Stimulated activated naive CD4-positive, alpha-beta T cell (primary cell): ENCODE measurements at regions not wholly inside any gene's neighbourhood (a gene's known extent, or its start where the extent isn't known, plus 50 kb on each side); places are given as distances from the start of the nearest gene placed in this dataset.

Experiments
- DNase-seq, 6 experiments: peaks; one replicate each; lab custom pipeline; 2025; lab: John Stamatoyannopoulos, UW

DNA sequence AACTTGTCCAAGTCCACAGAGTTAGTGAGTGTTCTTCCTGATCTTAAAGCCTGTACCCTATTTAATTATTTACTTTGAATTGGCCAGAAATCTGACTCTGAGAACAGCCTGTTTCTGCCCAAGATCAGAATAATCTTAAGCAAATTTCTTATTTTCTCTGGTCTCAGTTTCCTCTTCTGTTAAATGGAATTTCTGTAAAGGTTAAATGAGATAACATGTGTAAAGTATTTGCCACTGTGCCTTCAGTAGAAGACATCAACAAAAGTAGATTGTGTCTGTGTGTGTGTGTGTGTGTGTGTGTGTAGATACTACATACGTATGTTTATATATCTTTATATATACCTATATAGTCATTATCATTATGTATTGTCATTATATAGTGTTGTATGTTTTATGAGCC lies 124.2 kb upstream of the FGGY start:
- DNase-seq, result no peak

DNA sequence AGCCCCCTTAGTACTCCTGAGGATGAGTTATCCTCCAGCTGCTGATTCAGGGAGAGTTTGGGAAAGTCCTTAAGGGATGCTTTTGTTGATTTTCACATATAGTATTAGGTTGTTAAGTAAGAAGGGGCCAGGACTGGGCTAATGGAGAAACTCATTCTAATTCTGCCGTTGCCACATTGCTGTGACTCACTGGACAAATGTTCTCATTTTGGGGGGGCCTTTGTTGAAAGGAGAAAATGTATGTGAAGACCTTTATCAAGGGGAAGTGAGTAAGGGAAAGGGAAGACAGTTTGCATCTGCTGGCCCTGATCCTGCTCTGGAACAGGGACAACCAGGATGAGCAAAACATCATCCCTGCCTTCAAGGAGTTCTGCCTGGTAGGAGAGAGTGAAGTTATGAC lies 123.2 kb upstream of the FGGY start:
- no peak for DNase-seq

DNA sequence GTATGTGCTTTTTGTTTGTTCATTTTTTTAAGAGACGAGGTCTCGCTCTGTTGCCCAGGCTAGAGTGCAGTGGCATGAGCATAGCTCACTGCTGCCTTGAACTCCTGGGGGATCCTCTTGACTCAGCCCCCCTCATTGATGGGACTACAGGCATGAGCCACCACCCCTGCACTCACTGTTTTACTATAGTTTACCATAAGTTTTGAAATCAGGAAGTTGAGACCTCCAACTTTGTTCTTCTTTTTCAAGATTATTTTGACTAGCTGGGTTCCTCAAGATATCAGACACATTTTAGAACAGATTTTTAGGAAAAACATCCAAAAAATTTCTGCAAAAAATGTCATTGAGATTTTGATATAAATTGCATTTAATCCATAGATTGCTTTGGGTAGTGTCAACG lies 120.4 kb upstream of the FGGY start:
- DNase-seq, result no peak

DNA sequence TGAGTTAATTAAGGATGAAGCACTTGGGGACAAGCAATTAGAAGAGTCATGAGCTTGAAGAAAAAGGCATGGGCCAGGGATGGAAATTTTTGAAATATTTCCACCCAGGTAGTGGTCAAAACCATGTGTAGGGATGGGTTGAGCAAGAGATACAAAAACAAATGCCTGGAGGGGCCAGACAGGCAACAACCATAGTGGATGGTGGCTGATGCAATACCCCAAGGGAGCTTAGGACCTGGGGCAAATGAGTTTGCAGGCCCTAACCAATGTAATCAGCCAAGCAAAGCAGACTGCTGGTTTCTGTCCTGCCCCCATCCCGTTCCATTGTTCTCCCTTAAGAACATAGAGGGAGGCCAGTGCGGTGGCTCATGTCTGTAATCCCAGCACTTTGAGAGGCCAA lies 119.1 kb upstream of the FGGY start:
- DNase-seq, result no peak

DNA sequence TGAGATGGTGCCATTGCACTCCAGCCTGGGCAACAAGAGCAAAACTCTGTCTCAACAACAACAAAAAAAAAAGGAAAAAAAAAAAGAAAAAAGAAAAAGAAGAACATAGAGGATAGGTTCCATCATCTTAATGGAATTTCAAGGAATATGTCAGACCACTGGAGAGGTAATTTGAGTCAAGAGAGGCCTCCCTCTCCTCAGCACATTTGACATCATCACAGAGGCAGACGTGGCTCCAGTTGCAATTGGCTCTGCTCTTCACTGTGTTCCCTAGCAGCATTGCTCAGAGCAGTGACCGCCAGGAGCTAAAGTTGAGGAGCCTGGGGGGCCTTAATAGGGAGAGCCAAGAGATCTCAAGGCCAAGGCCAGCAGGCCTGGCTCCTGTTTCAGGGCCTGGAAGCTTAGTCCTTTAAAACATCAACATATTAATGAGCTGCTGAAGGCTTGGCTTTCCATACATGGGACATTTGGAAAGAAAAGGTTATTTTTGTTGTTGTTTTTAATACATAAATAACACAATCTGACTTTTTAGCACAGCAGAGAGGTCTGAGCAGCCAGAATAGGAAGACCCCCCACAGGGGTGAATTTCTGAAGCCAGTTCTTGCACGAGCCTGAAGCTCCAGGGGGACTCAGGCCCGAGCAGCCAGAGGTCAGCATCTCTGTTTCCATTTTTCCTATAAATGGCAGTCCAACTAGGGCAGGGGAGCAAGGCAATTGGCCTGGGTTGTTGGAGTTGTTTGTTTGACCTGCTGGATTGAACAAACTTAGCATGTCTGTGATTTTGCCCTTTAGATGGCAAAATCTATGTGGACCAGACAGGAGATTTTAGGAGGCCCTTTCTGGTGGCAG lies 118.3 kb upstream of the FGGY start:
- DNase-seq, result no peak

DNA sequence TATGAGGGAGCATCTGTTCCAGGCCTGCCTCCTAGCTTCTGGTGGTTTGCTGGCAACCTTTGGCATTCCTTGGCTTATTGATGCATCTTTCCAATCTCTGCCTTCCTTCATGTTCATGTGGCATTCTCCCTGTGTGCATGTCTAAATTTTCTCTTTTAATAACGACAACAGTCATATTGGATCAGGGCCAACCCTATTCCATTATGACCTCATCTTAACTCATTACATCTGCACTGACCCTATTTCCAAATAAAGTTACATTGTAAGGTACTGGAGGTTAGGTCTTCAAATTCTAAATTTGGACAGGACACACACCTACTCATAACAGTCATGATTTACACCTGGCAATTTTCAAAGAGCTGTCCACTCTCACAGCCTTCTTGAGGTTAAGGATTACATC lies 117.2 kb upstream of the FGGY start:
- DNase-seq, result no peak

DNA sequence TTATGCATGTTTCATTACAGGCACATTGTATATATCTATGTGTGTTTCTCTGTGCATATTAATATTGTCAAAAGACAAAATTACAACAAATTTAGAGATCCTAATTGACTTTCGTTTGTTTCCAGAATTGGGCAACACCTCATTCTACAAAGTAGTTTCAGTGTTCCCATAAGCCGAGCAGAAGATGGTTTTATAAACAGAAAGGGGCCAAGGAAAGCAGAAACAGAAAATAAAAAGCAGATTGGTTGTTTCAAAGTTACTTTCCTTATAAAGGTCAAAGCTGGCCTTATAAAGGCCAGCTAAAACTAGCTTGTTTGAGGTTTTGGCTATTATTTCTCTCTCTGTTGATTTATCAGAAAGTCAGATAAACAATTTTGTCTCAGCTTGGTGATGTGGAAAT lies 116.2 kb upstream of the FGGY start:
- no peak for DNase-seq

DNA sequence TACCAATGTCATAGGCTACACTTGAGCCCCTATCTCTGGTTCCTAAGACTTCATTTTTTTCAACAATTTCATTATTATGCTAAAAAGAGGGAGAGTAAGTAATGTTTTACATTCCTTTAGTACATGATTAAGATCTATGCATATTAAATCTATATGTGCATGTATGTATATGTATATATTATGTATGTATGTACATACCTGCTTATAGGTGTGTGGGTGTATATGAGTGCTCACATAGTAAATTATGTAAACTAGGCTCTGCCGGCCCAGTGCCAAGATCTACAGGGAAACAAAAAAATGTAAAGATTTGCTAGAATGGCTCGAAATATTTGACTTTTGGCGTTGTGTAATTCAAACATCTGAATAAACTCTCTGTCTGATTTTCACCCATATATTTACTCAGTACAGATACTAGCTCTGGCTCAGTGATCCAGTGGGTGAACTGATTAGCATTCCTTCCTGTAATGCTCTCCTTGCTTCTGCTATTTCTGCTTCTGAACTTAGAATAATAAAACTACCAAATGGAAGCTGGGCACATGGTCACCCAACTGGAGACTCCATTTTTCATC lies 113.1 kb upstream of the FGGY start:
- DNase-seq, result no peak

DNA sequence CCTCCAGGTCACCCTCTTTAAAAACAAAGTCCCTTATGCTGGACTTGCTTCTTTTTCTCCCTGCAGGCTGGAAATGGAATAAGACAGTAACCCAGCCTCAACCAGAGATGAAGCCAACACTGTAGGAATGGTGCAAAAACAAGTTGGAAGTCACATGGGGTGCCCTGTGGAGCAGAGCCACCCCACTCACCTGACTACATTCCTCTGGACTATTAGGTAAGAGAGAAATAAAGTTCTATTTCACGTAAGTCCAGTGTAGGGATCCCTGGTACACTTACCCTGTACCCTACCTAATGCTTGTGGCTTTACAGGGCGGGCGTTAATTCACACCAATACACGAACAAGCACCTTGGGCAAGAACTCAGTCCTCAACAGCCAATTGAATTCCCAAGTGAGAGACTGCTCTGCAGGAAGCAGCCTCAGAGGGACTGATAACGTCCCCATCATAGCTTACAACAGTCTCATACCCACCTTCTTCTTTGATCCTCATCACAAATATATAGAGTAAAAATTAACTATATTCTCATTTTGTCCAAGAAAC lies 112.5 kb upstream of the FGGY start:
- DNase-seq, result no peak

DNA sequence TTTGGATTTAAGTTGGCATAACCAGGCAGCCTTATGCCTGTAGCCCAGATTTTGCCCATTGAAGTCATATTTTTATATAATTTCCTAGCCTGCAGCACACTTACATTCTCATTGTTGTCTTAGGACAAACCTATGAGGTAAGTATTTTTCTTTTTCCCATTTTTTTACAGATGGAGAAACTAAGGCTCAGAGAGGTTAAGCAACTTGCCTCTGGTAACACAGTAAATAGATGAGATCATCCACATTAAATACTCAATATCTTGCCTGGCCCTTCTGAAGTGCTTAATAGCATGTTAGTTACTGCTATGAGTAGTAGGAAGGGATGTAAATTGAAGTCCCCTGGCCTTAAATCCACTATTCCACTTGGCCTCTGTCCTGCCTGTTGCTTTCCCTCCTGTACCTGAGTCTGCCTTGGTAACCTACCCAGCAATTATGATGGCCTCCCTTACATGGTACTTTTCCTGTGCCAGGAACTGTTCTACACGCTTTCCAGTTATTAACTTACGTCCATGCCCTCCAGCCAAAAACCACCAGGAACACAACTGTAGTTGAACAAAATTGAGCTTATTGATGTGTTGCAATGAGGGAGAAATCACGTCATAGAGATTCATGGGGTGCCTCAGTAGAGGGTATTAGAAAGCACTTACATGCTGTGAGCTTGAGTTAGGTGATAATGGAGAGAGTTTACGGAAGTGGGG lies 111.6 kb upstream of the FGGY start:
- DNase-seq, result no peak

DNA sequence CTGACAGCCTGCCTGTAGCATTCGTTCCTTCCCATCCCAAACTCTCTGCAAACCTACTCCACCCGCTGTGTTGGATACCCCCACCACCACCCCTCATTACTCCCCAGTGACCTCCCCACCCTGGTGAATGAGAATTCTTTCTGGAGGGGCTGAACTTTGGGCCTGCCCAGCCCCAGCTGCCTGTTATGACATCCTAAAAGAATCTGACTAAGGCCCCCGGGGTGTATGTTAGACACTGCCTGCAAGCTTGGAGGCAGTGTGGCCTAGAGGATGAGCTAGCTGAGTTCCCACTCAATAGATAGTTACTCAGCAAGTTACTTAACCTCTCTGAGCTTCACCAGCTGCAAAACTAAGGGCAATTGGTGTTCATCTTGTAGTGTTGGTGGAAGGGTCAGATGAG lies 110.2 kb upstream of the FGGY start:
- no peak for DNase-seq

DNA sequence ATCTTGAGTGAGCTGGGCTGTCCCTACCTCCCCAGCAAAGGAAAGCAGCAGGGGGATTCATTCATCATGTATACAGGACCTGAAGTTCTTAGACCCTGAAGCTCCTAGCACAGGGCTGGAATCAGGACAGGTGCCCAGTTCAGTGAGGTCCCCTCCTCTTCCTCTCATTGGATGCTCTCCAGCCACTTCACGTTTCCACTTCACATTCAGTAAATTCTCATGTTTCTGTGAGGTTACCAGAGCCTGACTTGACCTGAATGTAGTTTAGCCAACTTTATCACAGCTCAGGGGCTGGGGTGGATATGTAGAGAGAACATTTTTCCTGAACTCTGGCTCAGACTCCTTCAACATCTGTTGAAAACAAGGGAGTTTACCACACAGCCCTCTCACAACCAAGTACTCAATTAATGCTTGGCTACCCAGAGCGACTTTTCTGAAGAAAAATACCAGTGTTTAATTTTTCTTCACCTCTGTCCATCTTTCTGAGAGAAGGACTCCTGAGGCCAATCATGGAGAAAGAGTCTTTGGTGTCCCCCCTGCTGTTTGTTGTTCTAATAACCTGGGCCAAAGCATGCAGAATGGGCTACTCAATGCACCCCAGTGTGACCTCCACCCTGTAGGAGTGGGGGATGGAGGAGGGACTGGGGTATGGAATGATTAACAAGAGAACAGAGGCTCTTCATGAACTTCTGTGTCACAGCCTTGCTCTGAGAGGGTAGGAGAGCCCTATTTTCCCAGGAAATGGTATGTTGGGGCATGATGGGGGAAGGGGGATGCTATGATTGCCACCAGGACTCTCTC lies 108.3 kb upstream of the FGGY start:
- no peak for DNase-seq

DNA sequence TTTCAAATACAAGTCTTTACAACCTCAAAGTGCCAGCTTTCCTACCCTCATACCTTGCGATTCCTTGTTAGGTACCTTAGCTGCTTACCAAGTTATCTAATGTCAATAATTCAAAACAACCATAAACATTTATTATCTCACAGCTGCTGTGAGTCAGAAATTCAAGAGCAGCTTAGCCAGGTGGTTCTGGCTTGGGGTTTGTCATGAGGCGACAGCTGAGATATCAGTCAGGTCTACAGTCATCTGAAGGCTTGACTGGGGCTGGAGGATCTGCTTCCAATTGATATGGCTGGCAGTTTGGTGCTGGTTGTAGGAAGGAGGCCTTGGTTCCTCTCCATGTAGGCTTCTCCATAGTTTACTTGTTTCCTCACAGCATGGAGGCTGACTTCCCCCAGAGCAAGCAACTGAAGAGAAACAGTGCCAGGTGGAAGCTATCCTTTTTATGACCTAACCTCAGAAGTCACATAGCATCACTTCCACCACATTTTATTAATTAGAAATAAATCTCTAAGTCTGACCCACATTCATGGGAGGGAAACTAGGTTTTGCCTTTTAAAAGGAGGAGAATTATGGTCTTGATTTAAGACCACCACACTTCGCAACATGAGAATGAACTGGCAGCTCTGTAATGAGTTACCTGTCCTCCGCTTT lies 103.3 kb upstream of the FGGY start:
- DNase-seq, result no peak

DNA sequence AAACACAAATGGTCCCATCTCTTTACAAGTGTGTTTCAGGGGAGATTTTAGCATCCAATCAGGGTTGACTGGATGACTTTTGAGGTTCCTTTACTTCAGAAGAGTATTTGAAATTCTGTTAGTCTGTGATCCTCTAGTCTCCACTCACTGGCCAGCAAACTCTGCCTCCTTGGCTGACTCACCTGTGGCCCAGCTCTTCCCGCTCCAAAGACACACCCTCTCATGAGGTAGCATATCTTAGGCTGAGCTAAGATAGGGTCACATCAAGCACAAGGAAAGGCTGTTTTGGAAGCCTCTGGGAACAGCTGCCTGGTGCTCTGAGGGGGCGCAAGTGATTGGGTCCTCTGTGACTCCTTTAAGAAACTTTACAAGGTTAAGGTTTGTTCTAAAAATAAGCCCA lies 102.3 kb upstream of the FGGY start:
- no peak for DNase-seq

DNA sequence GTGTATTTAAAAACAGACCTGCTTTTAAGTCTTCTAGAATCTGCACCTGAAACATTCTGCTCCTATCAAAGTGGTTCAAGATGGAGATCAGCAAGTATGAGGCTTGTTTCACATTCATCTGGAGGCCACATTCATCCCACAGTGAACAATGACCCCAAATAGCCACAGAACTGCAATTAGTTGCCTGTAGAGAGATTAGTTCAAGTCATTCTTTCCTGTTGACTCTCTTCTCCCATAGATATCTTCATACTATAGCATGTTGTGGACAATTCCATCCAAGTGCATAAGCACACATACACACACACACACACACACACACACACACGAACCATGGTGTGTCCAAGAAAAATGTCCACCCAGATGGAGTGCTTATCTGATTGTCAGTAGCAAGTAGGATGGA lies 101.7 kb upstream of the FGGY start:
- DNase-seq, result no peak

DNA sequence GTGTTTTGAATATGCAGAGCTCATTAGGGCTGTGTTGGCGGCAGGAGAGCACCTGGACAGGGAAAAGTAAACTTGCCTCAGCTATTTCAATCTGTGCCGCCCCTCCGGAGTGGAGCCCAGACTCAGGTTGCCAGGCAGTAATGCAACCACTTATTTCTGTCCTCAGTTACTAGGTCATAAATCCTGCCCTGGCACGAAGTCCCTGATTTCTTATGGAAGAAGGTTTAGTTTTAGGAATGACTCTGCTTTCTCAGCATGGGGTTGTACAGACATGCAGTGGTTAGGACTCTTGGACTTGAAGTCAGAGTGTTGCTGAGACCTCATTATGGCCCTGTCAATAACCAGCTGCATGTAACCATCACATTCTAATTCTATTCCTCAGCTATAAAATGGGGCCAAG lies 98.3 kb upstream of the FGGY start:
- DNase-seq, result no peak

DNA sequence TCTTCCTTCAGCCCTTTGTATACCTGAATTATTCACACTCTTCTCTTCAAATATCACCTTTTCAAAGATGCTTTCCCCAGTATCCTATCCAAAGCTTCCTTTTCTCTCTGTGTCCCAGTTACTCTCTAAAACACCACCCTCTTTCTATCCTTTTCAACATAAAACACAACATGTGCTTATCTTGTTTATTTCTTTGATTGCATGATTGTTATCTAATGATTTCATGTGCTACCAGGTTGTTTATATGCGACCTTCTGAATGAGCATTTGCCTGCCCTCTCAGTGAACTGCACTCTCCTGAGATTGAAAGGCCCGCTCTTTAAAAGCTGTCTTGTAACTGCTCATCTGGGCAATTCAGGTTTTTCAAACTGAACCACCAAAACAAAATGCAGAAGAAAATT lies 97.7 kb upstream of the FGGY start:
- no peak for DNase-seq

DNA sequence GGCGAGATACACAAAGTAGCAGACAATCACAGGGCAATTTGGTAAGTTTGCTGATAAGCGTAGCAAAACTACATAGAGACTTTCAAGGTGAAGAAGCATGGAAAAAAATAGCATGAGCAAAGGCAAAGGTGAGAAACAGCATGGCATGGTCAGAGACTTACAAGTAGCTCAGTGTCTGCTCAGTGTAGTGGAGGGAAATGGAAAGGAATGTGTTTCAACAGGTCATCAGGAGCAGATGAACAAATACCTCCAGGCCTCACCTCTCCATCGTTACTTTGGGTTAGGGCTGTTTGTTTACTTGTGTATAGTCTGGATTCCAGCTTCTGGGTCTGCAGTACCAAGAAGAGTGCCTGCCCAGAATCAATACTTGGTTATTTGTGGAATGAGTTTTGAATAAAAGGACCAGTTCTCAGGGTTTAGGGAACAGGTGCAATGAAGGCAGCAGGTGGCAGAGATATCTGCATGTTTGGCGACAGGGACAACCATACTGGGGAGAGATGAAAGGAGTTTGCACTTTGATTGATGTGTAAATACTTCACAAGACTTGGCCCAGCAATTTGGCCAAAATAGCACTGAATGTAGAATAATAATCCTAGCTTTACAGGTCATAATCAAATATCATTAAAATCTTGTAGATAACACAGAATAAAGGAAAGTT lies 97.0 kb upstream of the FGGY start:
- DNase-seq, result no peak

DNA sequence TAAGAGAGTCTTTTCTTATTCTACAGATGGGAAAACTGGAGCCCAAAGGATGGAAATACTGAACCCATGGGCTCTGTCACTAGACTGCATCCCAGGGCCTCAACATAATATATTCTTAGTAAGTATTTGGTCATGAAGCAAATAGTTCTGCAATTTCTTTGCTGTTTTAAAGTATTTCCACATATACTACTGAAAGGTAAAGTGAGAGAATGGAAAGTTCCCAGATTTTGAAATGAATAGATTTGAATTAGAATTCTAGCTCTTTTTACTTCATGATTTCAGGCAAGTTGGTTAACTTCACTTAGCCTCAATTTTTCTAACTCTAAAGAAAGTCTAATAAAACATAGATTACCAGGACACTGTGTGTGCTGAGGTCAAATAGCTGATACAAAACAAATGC lies 95.6 kb upstream of the FGGY start:
- DNase-seq, result no peak

DNA sequence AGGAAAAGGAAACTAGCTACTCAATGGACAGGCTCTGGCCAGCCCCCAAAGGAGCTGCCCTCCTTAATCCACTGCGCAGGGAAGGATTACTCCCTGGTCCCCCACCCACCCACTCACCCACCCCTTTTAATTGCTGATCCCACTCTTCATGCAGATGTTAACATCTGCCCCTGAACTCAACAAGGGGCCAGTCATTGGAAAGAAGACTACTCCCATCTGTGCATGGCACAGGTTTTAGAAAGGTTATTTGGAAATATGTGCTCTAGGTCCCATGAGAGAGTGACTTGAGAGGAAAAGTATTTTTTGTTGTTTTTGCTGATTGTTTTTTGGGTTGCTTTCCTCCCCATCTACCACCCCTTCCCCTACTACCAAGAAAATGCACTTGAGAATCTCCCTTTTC lies 94.4 kb upstream of the FGGY start:
- no peak for DNase-seq

DNA sequence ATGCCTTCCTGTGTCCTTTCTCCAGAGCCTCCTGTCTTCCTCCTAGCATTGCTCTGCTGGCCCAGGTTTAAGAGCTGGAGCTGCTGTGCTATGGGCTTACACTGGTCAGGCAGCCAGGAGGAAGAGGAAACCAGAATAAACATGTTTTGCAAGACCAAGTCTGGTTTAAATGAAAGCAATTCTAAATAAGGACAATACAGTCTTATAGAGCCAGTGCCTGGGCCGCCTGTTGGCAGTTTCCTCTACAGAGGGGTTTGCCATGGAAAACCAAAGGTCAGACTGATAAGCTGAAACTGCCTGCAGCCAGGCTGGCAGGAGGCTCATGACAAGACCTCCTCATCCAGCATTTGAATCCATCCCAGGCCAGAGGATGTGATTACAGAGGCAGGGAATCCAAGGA lies 92.9 kb upstream of the FGGY start:
- no peak for DNase-seq
